HG02571 (cell line): ENCODE measurements at regions not wholly inside any gene's neighbourhood (a gene's known extent, or its start where the extent isn't known, plus 50 kb on each side); places are given as distances from the start of the nearest gene placed in this dataset.
"Not testable (repeated sequence)": the region's sequence is repeated elsewhere in the genome, so short reads cannot be mapped to it uniquely, and the experiment has no call there.

ENCODE experiments used
- ATAC-seq: cut with Tn5 transposase; IDR thresholded peaks from one replicate; pipeline ENCODE4 v1.9.1; 2021; ENCODE audit warnings: mild to moderate bottlenecking, moderate library complexity; ENCODE audit not compliant: unreplicated experiment

GRCh38 chr3:104909721-104910120 is 457.0 kb upstream of the ALCAM start:
- ATAC-seq = no peak

GRCh38 chr3:104911376-104911775 is 455.3 kb upstream of the ALCAM start:
- no peak for ATAC-seq

- no peak for ATAC-seq
These were observed 449.7 kb upstream of the ALCAM start for GRCh38 chr3:104916971-104917370.

- no peak for ATAC-seq
These were observed 446.2 kb upstream of the ALCAM start for GRCh38 chr3:104920512-104920911.

GRCh38 chr3:104933972-104934371 is 432.7 kb upstream of the ALCAM start:
- ATAC-seq = no peak

GRCh38 chr3:104935613-104936012 is 431.1 kb upstream of the ALCAM start:
- ATAC-seq = no peak

- ATAC-seq = no peak
These were observed 427.5 kb upstream of the ALCAM start for GRCh38 chr3:104939196-104939595.

GRCh38 chr3:104941785-104942184 is 424.9 kb upstream of the ALCAM start:
- ATAC-seq = no peak

- no peak for ATAC-seq
These were observed 422.7 kb upstream of the ALCAM start for GRCh38 chr3:104943974-104944373.

- ATAC-seq = no peak
These were observed 418.8 kb upstream of the ALCAM start for GRCh38 chr3:104947943-104948342.

- ATAC-seq = not testable (repeated sequence)
These were observed 416.9 kb upstream of the ALCAM start for GRCh38 chr3:104949810-104950209.

GRCh38 chr3:104951426-104951825 is 415.3 kb upstream of the ALCAM start:
- ATAC-seq = no peak

GRCh38 chr3:104952146-104952972 is 414.4 kb upstream of the ALCAM start:
- ATAC-seq = no peak

- no peak for ATAC-seq
These were observed 409.9 kb upstream of the ALCAM start for GRCh38 chr3:104956620-104957345.

GRCh38 chr3:104960579-104960978 is 406.1 kb upstream of the ALCAM start:
- ATAC-seq = no peak

GRCh38 chr3:104961851-104962250 is 404.9 kb upstream of the ALCAM start:
- ATAC-seq = no peak

GRCh38 chr3:104974316-104974715 is 392.4 kb upstream of the ALCAM start:
- no peak for ATAC-seq

- no peak for ATAC-seq
These were observed 389.0 kb upstream of the ALCAM start for GRCh38 chr3:104977719-104978118.

- no peak for ATAC-seq
These were observed 384.6 kb upstream of the ALCAM start for GRCh38 chr3:104982130-104982529.

GRCh38 chr3:104987859-104988258 is 378.9 kb upstream of the ALCAM start:
- ATAC-seq = no peak

- ATAC-seq = no peak
These were observed 378.2 kb upstream of the ALCAM start for GRCh38 chr3:104988496-104988895.

- ATAC-seq = no peak
These were observed 376.8 kb upstream of the ALCAM start for GRCh38 chr3:104989878-104990277.
